HG02623 (cell line): ENCODE measurements at regions not wholly inside any gene's neighbourhood (a gene's known extent, or its start where the extent isn't known, plus 50 kb on each side); places are given as distances from the start of the nearest gene placed in this dataset.
"Not testable (repeated sequence)": the region's sequence is repeated elsewhere in the genome, so short reads cannot be mapped to it uniquely, and the experiment has no call there.

Experiments used
- ATAC-seq: cut with Tn5 transposase; IDR thresholded peaks from one replicate; pipeline ENCODE4 v1.9.1; 2021; ENCODE audit warnings: moderate library complexity; ENCODE audit not compliant: unreplicated experiment

GRCh38 chr19:28640506-28640905 is 572.4 kb downstream of the UQCRFS1 start:
- no peak for ATAC-seq

GRCh38 chr19:28638445-28638844 is 574.5 kb downstream of the UQCRFS1 start:
- no peak for ATAC-seq

GRCh38 chr19:28636706-28637105 is 576.2 kb downstream of the UQCRFS1 start:
- no peak for ATAC-seq

- no peak for ATAC-seq
Observed at GRCh38 chr19:28636016-28636629, 576.8 kb downstream of the UQCRFS1 start.

GRCh38 chr19:28634837-28635236 is 578.1 kb downstream of the UQCRFS1 start:
- no peak for ATAC-seq

- ATAC-seq: no peak
Observed at GRCh38 chr19:28634019-28634328, 579.0 kb downstream of the UQCRFS1 start.

GRCh38 chr19:28633319-28634018 is 579.5 kb downstream of the UQCRFS1 start:
- ATAC-seq: no peak

GRCh38 chr19:28632371-28633080 is 580.4 kb downstream of the UQCRFS1 start:
- ATAC-seq: no peak

GRCh38 chr19:28631961-28632360 is 581.0 kb downstream of the UQCRFS1 start:
- no peak for ATAC-seq

- ATAC-seq: no peak
Observed at GRCh38 chr19:28627669-28628068, 585.3 kb downstream of the UQCRFS1 start.

GRCh38 chr19:28626407-28626806 is 586.5 kb downstream of the UQCRFS1 start:
- ATAC-seq: not testable (repeated sequence)

GRCh38 chr19:28619816-28620429 is 593.0 kb downstream of the UQCRFS1 start:
- no peak for ATAC-seq

- no peak for ATAC-seq
Observed at GRCh38 chr19:28618504-28618903, 594.4 kb downstream of the UQCRFS1 start.

GRCh38 chr19:28615966-28616365 is 597.0 kb downstream of the UQCRFS1 start:
- ATAC-seq: no peak

- ATAC-seq: no peak
Observed at GRCh38 chr19:28615546-28615916, 597.4 kb downstream of the UQCRFS1 start.

- no peak for ATAC-seq
Observed at GRCh38 chr19:28614634-28615545, 598.1 kb downstream of the UQCRFS1 start.

- ATAC-seq: no peak
Observed at GRCh38 chr19:28612275-28612769, 600.6 kb downstream of the UQCRFS1 start.

GRCh38 chr19:28611227-28611914 is 601.6 kb downstream of the UQCRFS1 start:
- not testable (repeated sequence) for ATAC-seq

- ATAC-seq: no peak
Observed at GRCh38 chr19:28610731-28611130, 602.2 kb downstream of the UQCRFS1 start.

- no peak for ATAC-seq
Observed at GRCh38 chr19:28609944-28610343, 603.0 kb downstream of the UQCRFS1 start.
